ENCODE measurements at regions not wholly inside any gene's neighbourhood (a gene's known extent, or its start where the extent isn't known, plus 50 kb on each side); places are given as distances from the start of the nearest gene placed in this dataset.

- H3K27me3 Mint-ChIP-seq: peaks cover 21% of the 10 kb centered on the region
Measured at GRCh38 chr15:96247621-96248305, 82.7 kb upstream of the NR2F2 start.

GRCh38 chr15:96252148-96252547 is 78.4 kb upstream of the NR2F2 start:
- H3K36me3 Mint-ChIP-seq: no peaks in the 10 kb centered on the region

More at GRCh38 chr15:96247621-96248305, 82.7 kb upstream of the NR2F2 start:
- Mint-ChIP-seq H3K9me3 (peaks cover 2% of the 10 kb centered on the region), H3K36me3 (no peaks in the 10 kb centered on the region), H3K4me3 (no peak overlapping the region), H3K27ac (no peak overlapping the region), H3K4me1 (no peaks in the 10 kb centered on the region)
- DNase-seq: no peak

GRCh38 chr15:96253006-96253747 is 77.3 kb upstream of the NR2F2 start:
- no peak for DNase-seq
- Mint-ChIP-seq H3K4me3 (no peak overlapping the region), H3K27ac (no peak overlapping the region), H3K4me1 (no peaks in the 10 kb centered on the region), H3K36me3 (no peaks in the 10 kb centered on the region), H3K27me3 (peaks cover 10% of the 10 kb centered on the region), H3K9me3 (no peaks in the 10 kb centered on the region)

More at GRCh38 chr15:96252148-96252547, 78.4 kb upstream of the NR2F2 start:
- no peak for DNase-seq
- no peaks in the 10 kb centered on the region for H3K9me3 Mint-ChIP-seq
- peaks cover 14% of the 10 kb centered on the region for H3K27me3 Mint-ChIP-seq
- H3K4me1 Mint-ChIP-seq: no peaks in the 10 kb centered on the region
- no peak overlapping the region for H3K4me3 Mint-ChIP-seq
- no peak overlapping the region for H3K27ac Mint-ChIP-seq

GRCh38 chr15:96254173-96254572 is 76.3 kb upstream of the NR2F2 start:
- no peaks in the 10 kb centered on the region for H3K36me3 Mint-ChIP-seq
- no peaks in the 10 kb centered on the region for H3K9me3 Mint-ChIP-seq
- H3K4me3 Mint-ChIP-seq: no peak overlapping the region
- no peak overlapping the region for H3K27ac Mint-ChIP-seq
- no peaks in the 10 kb centered on the region for H3K4me1 Mint-ChIP-seq
- DNase-seq: no peak
- H3K27me3 Mint-ChIP-seq: peaks cover 5% of the 10 kb centered on the region

GRCh38 chr15:96255599-96255998 is 74.9 kb upstream of the NR2F2 start:
- peaks cover 4% of the 10 kb centered on the region for H3K27me3 Mint-ChIP-seq
- no peaks in the 10 kb centered on the region for H3K4me1 Mint-ChIP-seq
- H3K36me3 Mint-ChIP-seq: no peaks in the 10 kb centered on the region
- H3K9me3 Mint-ChIP-seq: no peaks in the 10 kb centered on the region
- no peak overlapping the region for H3K27ac Mint-ChIP-seq
- DNase-seq: no peak
- no peak overlapping the region for H3K4me3 Mint-ChIP-seq

GRCh38 chr15:96261575-96262034 is 68.9 kb upstream of the NR2F2 start:
- Mint-ChIP-seq H3K4me1 (no peaks in the 10 kb centered on the region), H3K9me3 (no peaks in the 10 kb centered on the region), H3K27ac (no peak overlapping the region), H3K4me3 (no peak overlapping the region), H3K36me3 (no peaks in the 10 kb centered on the region), H3K27me3 (peaks cover 15% of the 10 kb centered on the region)
- no peak for DNase-seq

- no peak for DNase-seq
- H3K4me1 Mint-ChIP-seq: no peaks in the 10 kb centered on the region
- H3K27me3 Mint-ChIP-seq: peaks cover 15% of the 10 kb centered on the region
- no peaks in the 10 kb centered on the region for H3K36me3 Mint-ChIP-seq
- H3K4me3 Mint-ChIP-seq: no peak overlapping the region
- no peak overlapping the region for H3K27ac Mint-ChIP-seq
- H3K9me3 Mint-ChIP-seq: no peaks in the 10 kb centered on the region
Measured at GRCh38 chr15:96262097-96262496, 68.4 kb upstream of the NR2F2 start.

- H3K27ac Mint-ChIP-seq: no peak overlapping the region
- no peaks in the 10 kb centered on the region for H3K9me3 Mint-ChIP-seq
- H3K27me3 Mint-ChIP-seq: peaks cover 15% of the 10 kb centered on the region
- no peak for DNase-seq
- H3K36me3 Mint-ChIP-seq: no peaks in the 10 kb centered on the region
- H3K4me3 Mint-ChIP-seq: no peak overlapping the region
- H3K4me1 Mint-ChIP-seq: no peaks in the 10 kb centered on the region
Measured at GRCh38 chr15:96262549-96263489, 67.7 kb upstream of the NR2F2 start.

- H3K36me3 Mint-ChIP-seq: no peaks in the 10 kb centered on the region
Measured at GRCh38 chr15:96264351-96264798, 66.1 kb upstream of the NR2F2 start.

GRCh38 chr15:96264801-96265515 is 65.5 kb upstream of the NR2F2 start:
- Mint-ChIP-seq H3K4me1 (no peaks in the 10 kb centered on the region), H3K36me3 (no peaks in the 10 kb centered on the region), H3K9me3 (no peaks in the 10 kb centered on the region), H3K27me3 (peaks cover 20% of the 10 kb centered on the region), H3K27ac (no peak overlapping the region), H3K4me3 (no peak overlapping the region)
- no peak for DNase-seq

More at GRCh38 chr15:96264351-96264798, 66.1 kb upstream of the NR2F2 start:
- peaks cover 20% of the 10 kb centered on the region for H3K27me3 Mint-ChIP-seq
- H3K4me3 Mint-ChIP-seq: no peak overlapping the region
- no peak overlapping the region for H3K27ac Mint-ChIP-seq
- no peaks in the 10 kb centered on the region for H3K4me1 Mint-ChIP-seq
- H3K9me3 Mint-ChIP-seq: no peaks in the 10 kb centered on the region
- no peak for DNase-seq

GRCh38 chr15:96266456-96266855 is 64.0 kb upstream of the NR2F2 start:
- no peak for DNase-seq
- no peak overlapping the region for H3K27ac Mint-ChIP-seq
- H3K27me3 Mint-ChIP-seq: peaks cover 20% of the 10 kb centered on the region
- H3K4me3 Mint-ChIP-seq: no peak overlapping the region
- H3K36me3 Mint-ChIP-seq: no peaks in the 10 kb centered on the region
- no peaks in the 10 kb centered on the region for H3K4me1 Mint-ChIP-seq
- no peaks in the 10 kb centered on the region for H3K9me3 Mint-ChIP-seq

- Mint-ChIP-seq H3K36me3 (no peaks in the 10 kb centered on the region), H3K27me3 (peaks cover 17% of the 10 kb centered on the region), H3K4me3 (no peak overlapping the region), H3K27ac (no peak overlapping the region), H3K9me3 (no peaks in the 10 kb centered on the region), H3K4me1 (no peaks in the 10 kb centered on the region)
- no peak for DNase-seq
Measured at GRCh38 chr15:96267463-96267862, 63.0 kb upstream of the NR2F2 start.

GRCh38 chr15:96268442-96269204 is 61.9 kb upstream of the NR2F2 start:
- H3K27me3 Mint-ChIP-seq: peaks cover 17% of the 10 kb centered on the region
- no peaks in the 10 kb centered on the region for H3K36me3 Mint-ChIP-seq
- no peak overlapping the region for H3K27ac Mint-ChIP-seq
- H3K9me3 Mint-ChIP-seq: no peaks in the 10 kb centered on the region
- no peak for DNase-seq
- no peaks in the 10 kb centered on the region for H3K4me1 Mint-ChIP-seq
- H3K4me3 Mint-ChIP-seq: no peak overlapping the region
